ENCODE measurements at regions not wholly inside any gene's neighbourhood (a gene's known extent, or its start where the extent isn't known, plus 50 kb on each side); places are given as distances from the start of the nearest gene placed in this dataset.

GRCh38 chr12:91914701-91915100 is 230.9 kb downstream of the BTG1 start:
- H3K36me3 ChIP-seq: no peaks in the 10 kb centered on the region
- no peak for TF ChIP-seq POLR2A (IDR thresholded peaks at IDR 0.05)
- no peak for TF ChIP-seq EP300 (IDR thresholded peaks at IDR 0.05; ENCODE audit: low read depth)
- TF ChIP-seq CTCF (IDR thresholded peaks at IDR 0.05): no peak
- no peak for TF ChIP-seq POLR2AphosphoS5 (IDR thresholded peaks at IDR 0.05)
- no peaks in the 10 kb centered on the region for H3K4me1 ChIP-seq
- DNase-seq: no peak
- in situ Hi-C loops (cut with MboI; ENCODE audit: low pct_ligation_motif_present in 1 of 4, low pct_unique_long_range_greater_than_20kb in 1 of 4, low sequenced_read_pairs in 3 of 4): no loop called here
- WGBS, 2 donors (ENCODE audit: low coverage in 1 of 2): 85 to 100% methylated on average over 2 of the region's 2 CpGs
- H3K4me3 ChIP-seq: no peak overlapping the region
- intact Hi-C loops (cut with DNase I; ENCODE audit: low total_unique reads): no loop called here
- no peaks in the 10 kb centered on the region for H3K27me3 ChIP-seq
- H3K9me3 ChIP-seq: no peaks in the 10 kb centered on the region
- H3K27ac ChIP-seq: no peak overlapping the region

- intact Hi-C loops (cut with DNase I; ENCODE audit: low total_unique reads): no loop called here
- Histone ChIP-seq H3K4me3 (no peak overlapping the region), H3K4me1 (no peaks in the 10 kb centered on the region), H3K27me3 (no peaks in the 10 kb centered on the region), H3K36me3 (no peaks in the 10 kb centered on the region), H3K27ac (no peak overlapping the region), H3K9me3 (no peaks in the 10 kb centered on the region)
- no peak for DNase-seq
- in situ Hi-C loops (cut with MboI; ENCODE audit: low pct_ligation_motif_present in 1 of 4, low pct_unique_long_range_greater_than_20kb in 1 of 4, low sequenced_read_pairs in 3 of 4): no loop called here
- TF ChIP-seq EP300 (IDR thresholded peaks at IDR 0.05; ENCODE audit: low read depth) (no peak), POLR2A (IDR thresholded peaks at IDR 0.05) (no peak), POLR2AphosphoS5 (IDR thresholded peaks at IDR 0.05) (no peak), CTCF (IDR thresholded peaks at IDR 0.05) (no peak)
- 74 to 90% methylated on average over 3 to 4 of the region's 4 CpGs for WGBS, 2 donors (ENCODE audit: low coverage in 1 of 2)
These were observed 232.0 kb downstream of the BTG1 start for GRCh38 chr12:91913651-91914050.

GRCh38 chr12:91913124-91913523 is 232.5 kb downstream of the BTG1 start:
- Histone ChIP-seq H3K4me3 (no peak overlapping the region), H3K27me3 (no peaks in the 10 kb centered on the region), H3K4me1 (no peaks in the 10 kb centered on the region), H3K36me3 (no peaks in the 10 kb centered on the region), H3K9me3 (no peaks in the 10 kb centered on the region), H3K27ac (no peak overlapping the region)
- no peak for TF ChIP-seq CTCF (IDR thresholded peaks at IDR 0.05)
- no peak for DNase-seq
- intact Hi-C loops (cut with DNase I; ENCODE audit: low total_unique reads): no loop called here
- in situ Hi-C loops (cut with MboI; ENCODE audit: low pct_ligation_motif_present in 1 of 4, low pct_unique_long_range_greater_than_20kb in 1 of 4, low sequenced_read_pairs in 3 of 4): no loop called here

- Histone ChIP-seq H3K4me3 (no peak overlapping the region), H3K27ac (no peak overlapping the region), H3K9me3 (no peaks in the 10 kb centered on the region), H3K4me1 (no peaks in the 10 kb centered on the region), H3K36me3 (no peaks in the 10 kb centered on the region), H3K27me3 (no peaks in the 10 kb centered on the region)
- in situ Hi-C loops (cut with MboI; ENCODE audit: low pct_ligation_motif_present in 1 of 4, low pct_unique_long_range_greater_than_20kb in 1 of 4, low sequenced_read_pairs in 3 of 4): no loop called here
- DNase-seq: no peak
- TF ChIP-seq EP300 (IDR thresholded peaks at IDR 0.05; ENCODE audit: low read depth) (no peak), CTCF (IDR thresholded peaks at IDR 0.05) (no peak), POLR2A (IDR thresholded peaks at IDR 0.05) (no peak), POLR2AphosphoS5 (IDR thresholded peaks at IDR 0.05) (no peak)
- intact Hi-C loops (cut with DNase I; ENCODE audit: low total_unique reads): no loop called here
- WGBS, 2 donors (ENCODE audit: low coverage in 1 of 2): 75 to 100% methylated on average over 1 of the region's 1 CpG
These were observed 233.5 kb downstream of the BTG1 start for GRCh38 chr12:91912178-91912577.
